ENCODE measurements at regions not wholly inside any gene's neighbourhood (a gene's known extent, or its start where the extent isn't known, plus 50 kb on each side); places are given as distances from the start of the nearest gene placed in this dataset.
A peak's percentile ranks its signal among the peaks of the same experiment; 100 is the strongest.

GRCh38 chr2:107218208-107218607, 332.2 kb upstream of the ST6GAL2 start (continued):
- TF ChIP-seq STAT6 (CRISPR knock-in tag; conservative IDR thresholded peaks at IDR 0.05; ENCODE audit: low read depth) = no peak
- TF ChIP-seq CDX4 (CRISPR knock-in tag; IDR thresholded peaks at IDR 0.05; ENCODE audit: borderline replicate concordance) = no peak
- no peak for TF ChIP-seq USF1 (CRISPR knock-in tag; IDR thresholded peaks at IDR 0.05)

- Mint-ChIP-seq H3K27me3 (ENCODE audit: low read depth) (no peaks in the 10 kb centered on the region), H3K36me3 (no peaks in the 10 kb centered on the region), H3K4me1 (no peaks in the 10 kb centered on the region), H3K9me3 (peaks cover 11% of the 10 kb centered on the region), H3K4me3 (no peak overlapping the region), H3K27ac (no peak overlapping the region)
- ATAC-seq (no peak), DNase-seq (ENCODE audit: low spot score) (no peak)
- CTCF ChIA-PET = no interaction called here
- TF ChIP-seq TEAD4 (CRISPR knock-in tag; IDR thresholded peaks at IDR 0.05) (no peak), NFYB (CRISPR knock-in tag; conservative IDR thresholded peaks at IDR 0.05; ENCODE audit: low read depth) (no peak), PRRX2 (CRISPR knock-in tag; IDR thresholded peaks at IDR 0.05) (no peak), NFE2L1 (CRISPR knock-in tag; IDR thresholded peaks at IDR 0.05) (no peak), STAT6 (CRISPR knock-in tag; conservative IDR thresholded peaks at IDR 0.05; ENCODE audit: low read depth) (no peak), ZNF416 (CRISPR knock-in tag; IDR thresholded peaks at IDR 0.05) (no peak), FOXK1 (CRISPR knock-in tag; IDR thresholded peaks at IDR 0.05) (no peak), ZBTB43 (CRISPR knock-in tag; IDR thresholded peaks at IDR 0.05) (no peak)
- POLR2A ChIA-PET = no interaction called here
Measured at GRCh38 chr2:107222466-107222865, 336.5 kb upstream of the ST6GAL2 start.

GRCh38 chr2:107235491-107236254, 349.7 kb upstream of the ST6GAL2 start:
- Mint-ChIP-seq H3K4me3 (no peak overlapping the region), H3K36me3 (peaks cover 13% of the 10 kb centered on the region), H3K27me3 (ENCODE audit: low read depth) (no peaks in the 10 kb centered on the region; the same call in 1 of the 2 replicates), H3K9me3 (peaks cover 17% of the 10 kb centered on the region), H3K4me1 (peaks cover 7% of the 10 kb centered on the region), H3K27ac (no peak overlapping the region)
- POLR2A ChIA-PET = no interaction called here
- ATAC-seq (no peak), DNase-seq (ENCODE audit: low spot score) (peak; percentile 24)
- CTCF ChIA-PET = no interaction called here
- TF ChIP-seq ZBTB21 (CRISPR knock-in tag; IDR thresholded peaks at IDR 0.05; ENCODE audit: borderline replicate concordance) = no peak
- no peak for TF ChIP-seq JAZF1 (CRISPR knock-in tag; IDR thresholded peaks at IDR 0.05)
- TF ChIP-seq ARID4B (CRISPR knock-in tag; IDR thresholded peaks at IDR 0.05; ENCODE audit: borderline replicate concordance) = no peak
- TF ChIP-seq CREM (CRISPR knock-in tag; IDR thresholded peaks at IDR 0.05) = no peak
- no peak for TF ChIP-seq SOX15 (CRISPR knock-in tag; IDR thresholded peaks at IDR 0.05)
- TF ChIP-seq IRF1 (CRISPR knock-in tag; IDR thresholded peaks at IDR 0.05) = no peak
